ENCODE measurements at regions not wholly inside any gene's neighbourhood (a gene's known extent, or its start where the extent isn't known, plus 50 kb on each side); places are given as distances from the start of the nearest gene placed in this dataset.

DNA sequence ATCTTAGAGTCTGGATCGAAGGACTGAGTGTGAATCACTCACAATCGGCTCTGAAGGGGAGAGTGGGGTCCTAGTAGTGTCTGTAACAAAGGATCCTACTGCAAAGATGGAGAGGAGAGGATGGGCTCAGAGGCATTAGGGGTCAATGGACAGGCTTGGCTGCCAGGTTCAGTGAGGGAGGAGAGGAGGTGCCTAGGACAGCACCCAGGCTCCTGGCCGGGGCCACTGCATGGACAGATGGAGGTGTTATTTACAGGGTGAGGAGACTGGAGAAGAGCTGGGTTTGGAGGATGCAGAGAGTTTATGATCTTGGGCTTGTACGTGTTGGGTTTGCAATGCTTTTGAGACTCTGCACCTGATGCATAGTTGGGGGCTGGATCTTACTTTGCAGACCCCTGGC, 658.9 kb downstream of the PTPRU start:
- TF ChIP-seq TAF1 (IDR thresholded peaks at IDR 0.05; ENCODE audit: borderline replicate concordance, insufficient read depth, low read length): no peak
- no peak for TF ChIP-seq POLR2AphosphoS5 (IDR thresholded peaks at IDR 0.05; ENCODE audit: low read depth, low read length)
- TF ChIP-seq, protein P1, sequence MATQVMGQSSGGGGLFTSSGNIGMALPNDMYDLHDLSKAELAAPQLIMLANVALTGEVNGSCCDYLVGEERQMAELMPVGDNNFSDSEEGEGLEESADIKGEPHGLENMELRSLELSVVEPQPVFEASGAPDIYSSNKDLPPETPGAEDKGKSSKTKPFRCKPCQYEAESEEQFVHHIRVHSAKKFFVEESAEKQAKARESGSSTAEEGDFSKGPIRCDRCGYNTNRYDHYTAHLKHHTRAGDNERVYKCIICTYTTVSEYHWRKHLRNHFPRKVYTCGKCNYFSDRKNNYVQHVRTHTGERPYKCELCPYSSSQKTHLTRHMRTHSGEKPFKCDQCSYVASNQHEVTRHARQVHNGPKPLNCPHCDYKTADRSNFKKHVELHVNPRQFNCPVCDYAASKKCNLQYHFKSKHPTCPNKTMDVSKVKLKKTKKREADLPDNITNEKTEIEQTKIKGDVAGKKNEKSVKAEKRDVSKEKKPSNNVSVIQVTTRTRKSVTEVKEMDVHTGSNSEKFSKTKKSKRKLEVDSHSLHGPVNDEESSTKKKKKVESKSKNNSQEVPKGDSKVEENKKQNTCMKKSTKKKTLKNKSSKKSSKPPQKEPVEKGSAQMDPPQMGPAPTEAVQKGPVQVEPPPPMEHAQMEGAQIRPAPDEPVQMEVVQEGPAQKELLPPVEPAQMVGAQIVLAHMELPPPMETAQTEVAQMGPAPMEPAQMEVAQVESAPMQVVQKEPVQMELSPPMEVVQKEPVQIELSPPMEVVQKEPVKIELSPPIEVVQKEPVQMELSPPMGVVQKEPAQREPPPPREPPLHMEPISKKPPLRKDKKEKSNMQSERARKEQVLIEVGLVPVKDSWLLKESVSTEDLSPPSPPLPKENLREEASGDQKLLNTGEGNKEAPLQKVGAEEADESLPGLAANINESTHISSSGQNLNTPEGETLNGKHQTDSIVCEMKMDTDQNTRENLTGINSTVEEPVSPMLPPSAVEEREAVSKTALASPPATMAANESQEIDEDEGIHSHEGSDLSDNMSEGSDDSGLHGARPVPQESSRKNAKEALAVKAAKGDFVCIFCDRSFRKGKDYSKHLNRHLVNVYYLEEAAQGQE (IDR thresholded peaks at IDR 0.05; ENCODE audit: insufficient read depth in 1 of 2, low read depth in 2 of 2, low read length in 2 of 2): no peak

All from PFSK-1 (cell line).